HG03045 (cell line): ENCODE measurements at regions not wholly inside any gene's neighbourhood (a gene's known extent, or its start where the extent isn't known, plus 50 kb on each side); places are given as distances from the start of the nearest gene placed in this dataset.

Experiments used
- ATAC-seq: cut with Tn5 transposase; IDR thresholded peaks from one replicate; pipeline ENCODE4 v1.9.1; 2021; ENCODE audit warnings: mild to moderate bottlenecking, moderate library complexity; ENCODE audit not compliant: unreplicated experiment

- ATAC-seq, result no peak
These were observed 54.0 kb upstream of the PRPS1L1 start for GRCh38 chr7:18081617-18082016.

DNA sequence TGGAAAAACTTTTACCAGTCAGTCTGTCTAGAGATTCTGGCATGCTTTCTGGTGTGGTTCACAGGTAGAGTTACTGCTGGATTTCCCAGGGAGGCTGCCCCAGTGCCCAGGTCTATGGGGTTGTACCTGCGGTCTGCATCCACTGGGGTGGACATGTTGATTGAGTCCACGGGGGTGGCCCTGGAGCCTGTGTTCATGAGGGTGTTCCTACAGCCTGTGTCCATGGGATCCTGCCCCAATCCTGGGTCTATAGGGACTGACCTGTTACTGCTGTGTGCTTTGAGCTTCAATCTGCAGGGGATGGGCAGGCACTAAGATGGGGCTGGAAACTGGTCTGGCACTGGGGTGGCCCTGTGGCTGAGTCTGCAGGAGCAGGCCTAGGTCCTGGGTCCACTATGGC is 54.5 kb upstream of the PRPS1L1 start:
- ATAC-seq, result no peak

GRCh38 chr7:18086165-18087025 is 58.7 kb upstream of the PRPS1L1 start:
- ATAC-seq, result no peak

DNA sequence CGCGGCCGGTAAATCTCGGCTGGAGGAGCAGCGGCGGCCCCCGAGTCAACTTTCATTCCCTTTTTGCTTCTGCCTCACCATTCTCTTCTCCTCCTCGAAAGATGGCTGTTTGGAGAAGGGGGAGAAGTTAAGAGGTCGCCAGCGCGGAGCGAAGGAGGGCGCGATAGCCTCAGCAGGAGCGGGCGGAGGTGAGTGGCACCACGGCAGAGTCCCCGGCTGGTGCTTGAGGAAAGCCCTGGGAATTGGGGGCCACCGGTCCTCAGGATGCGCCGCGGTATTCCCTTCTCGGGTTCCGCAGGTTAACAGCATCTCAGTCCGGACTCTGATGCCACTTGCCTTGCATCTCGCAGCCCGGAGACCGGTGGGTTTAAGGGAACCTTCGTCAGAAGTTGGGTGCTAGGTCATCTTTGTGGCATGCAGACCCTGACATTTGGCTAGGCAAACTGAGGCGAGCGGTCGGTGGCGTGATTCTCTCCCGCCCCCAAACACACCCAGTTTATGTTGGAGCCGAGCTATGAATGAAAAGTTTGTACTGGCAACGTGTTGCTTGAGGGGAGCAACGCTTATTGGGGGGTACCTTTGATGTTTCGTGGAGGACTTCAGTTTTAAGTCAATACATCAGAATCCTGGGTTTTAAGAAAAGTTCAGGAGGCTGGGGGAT is 59.5 kb upstream of the PRPS1L1 start:
- ATAC-seq, result no peak

DNA sequence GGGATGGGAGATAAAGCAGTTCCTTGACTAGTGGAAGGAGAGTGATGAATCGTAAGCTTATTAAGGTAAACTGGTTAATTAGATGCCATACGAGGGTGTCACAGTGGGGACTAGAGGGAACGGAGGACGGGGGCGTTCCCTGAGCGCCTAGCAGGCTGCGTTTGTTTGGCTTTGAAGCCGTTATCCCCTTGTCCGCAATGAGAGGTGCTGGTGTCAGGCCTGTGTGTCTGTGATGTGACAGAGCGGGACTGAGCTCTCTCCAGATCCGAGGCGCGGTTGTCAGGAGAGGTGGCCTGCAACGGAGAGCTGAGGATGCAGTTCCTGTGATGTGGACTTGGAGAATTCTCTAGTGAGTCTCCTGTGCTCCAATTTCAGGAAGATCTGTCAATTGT is 60.0 kb upstream of the PRPS1L1 start:
- ATAC-seq, result no peak

GRCh38 chr7:18096087-18096486 is 68.4 kb upstream of the PRPS1L1 start:
- ATAC-seq, result no peak

DNA sequence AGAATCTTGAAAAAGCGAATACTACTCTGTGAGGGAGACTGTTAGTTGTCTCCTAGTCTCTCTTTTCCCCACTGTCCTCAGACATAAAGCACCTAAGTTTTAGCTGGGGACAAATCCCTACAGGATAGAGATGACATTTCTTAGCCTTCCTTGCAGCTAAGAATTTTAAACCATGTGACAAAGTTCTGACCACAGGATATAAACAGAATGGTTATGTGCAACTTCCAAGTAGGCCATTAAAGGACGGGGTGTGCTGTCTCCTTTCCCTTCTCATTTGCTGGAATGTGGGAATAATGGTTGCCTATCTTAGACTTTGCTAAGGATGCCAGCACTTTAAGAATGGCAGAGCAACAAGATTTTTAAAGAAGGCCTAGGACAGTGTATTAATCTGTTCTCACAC is 74.9 kb upstream of the PRPS1L1 start:
- ATAC-seq, result no peak

DNA sequence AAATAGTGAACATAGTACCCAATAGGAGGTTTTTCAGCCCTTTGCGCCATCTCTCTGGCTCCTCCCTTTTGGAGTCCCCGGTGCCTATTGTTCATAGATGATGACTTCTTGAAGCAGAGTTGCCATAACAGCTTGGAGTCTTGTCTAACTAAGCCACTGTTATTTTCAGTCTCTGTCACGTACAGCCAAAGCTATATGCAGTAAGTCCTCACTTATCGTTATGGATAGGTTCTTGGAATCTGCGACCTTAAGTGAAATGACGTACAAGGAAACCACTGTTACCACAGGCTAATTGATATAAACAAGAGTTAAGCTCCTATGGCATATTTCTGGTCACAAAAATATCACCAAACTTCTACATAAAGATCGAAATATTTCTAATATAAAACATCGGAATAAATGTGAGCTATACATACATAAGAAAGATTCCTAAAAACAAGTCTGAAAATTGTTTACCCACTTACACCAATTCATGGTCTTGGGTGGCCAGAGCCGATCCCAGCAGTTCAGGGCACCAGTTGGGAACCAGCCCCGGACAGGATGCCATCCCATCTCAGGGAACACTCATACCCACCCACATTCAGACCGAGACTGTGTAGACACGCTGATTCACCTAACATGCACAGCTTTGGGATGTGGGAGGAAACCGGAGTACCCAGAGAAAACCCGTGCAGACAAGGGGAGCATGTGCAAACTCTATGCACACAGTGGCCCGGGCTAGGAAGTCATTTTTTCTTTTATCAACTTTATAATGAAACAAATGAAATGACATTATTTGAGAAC is 76.0 kb upstream of the PRPS1L1 start:
- no peak for ATAC-seq

GRCh38 chr7:18109762-18110161 is 82.1 kb upstream of the PRPS1L1 start:
- no peak for ATAC-seq

DNA sequence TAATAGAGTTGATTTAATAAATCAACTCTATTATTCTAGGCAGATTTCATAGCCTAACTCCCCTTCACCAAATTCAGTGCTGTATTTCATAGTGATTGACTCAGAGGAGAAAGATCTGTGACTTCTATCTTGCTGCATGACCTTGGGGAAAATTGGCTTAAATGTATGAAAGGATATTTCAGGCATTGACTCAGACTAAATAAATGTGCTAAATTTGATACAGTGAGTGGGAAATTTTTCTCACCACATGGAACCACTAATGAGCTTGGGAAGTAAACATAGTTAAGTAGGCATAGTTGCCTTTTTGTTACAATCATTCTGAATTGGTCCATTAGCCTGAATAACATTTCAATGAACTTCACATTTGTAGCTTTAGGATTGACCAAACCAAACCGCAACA is 89.0 kb upstream of the PRPS1L1 start:
- ATAC-seq, result no peak

DNA sequence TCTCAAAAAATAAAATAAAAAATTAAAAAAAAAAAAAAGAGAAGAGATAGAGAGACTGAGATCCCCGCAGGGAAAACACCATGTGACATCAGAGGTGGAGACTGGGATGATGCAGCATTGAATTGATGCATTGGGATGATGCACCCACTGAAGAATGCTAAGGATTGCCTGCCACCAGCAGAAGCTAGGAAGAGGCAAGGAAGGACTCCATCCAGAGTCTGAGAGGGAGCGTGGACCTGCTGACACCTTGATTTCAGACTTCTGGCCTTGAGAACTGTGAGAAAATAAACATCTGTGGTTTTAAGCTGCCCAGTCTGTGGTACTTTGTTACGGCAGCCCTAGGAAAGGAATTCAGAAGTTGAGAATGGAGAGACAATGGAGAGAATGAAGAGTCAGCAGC is 89.8 kb upstream of the PRPS1L1 start:
- no peak for ATAC-seq

DNA sequence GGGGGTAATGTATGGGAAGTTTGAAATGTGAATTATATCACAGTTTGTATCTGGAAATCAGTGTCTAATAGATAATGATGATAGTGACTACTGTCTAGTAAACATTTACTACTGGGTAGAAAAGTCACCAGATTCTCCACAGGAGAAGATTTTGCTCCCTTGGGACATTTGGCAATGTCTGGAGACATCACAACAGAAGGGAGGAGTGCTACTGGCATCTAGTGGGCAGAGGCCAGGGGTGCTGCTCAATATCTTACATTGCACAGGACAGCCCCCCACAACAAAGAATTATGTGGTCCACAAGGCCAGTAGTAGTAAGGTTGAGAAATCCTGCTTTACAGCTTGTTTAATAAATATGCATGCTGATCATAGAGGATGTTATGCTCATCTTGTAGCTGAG is 92.3 kb upstream of the PRPS1L1 start:
- ATAC-seq, result no peak

DNA sequence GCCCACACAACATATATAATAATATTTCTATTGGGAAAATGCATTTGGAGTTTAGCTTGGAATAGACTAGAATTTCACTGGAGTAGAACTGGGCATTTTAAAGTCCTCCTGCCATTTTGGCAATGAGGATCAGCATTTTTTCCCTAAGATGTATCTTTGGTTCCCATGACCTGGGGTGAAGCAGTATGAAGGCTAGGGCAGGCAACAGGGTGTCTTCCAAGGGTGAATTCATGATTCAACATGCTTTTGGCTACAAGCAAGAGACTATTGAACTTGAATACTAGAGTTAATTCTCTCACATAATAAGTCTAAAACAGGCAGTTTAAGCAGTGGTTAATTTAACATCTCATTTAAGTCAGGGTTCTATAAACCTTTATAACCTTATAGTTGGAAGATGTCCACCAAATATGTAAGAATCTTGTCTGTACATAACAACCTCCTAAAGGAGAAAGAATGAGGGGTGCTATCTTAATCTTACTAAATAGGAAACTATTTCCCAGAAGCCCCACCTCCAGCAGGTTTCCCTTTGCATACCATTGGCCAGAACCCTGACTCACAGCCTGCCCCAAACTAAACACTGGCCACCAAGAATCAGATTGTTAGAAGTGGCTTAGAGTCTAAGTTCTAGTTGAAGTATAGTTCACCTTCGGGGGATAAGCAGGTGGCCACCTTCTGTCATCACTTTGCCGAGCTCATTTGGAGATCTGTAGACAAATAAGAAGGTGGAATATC is 96.0 kb upstream of the PRPS1L1 start:
- ATAC-seq, result no peak

GRCh38 chr7:18125476-18125875 is 97.8 kb upstream of the PRPS1L1 start:
- no peak for ATAC-seq

- ATAC-seq, result no peak
These were observed 98.6 kb upstream of the PRPS1L1 start for GRCh38 chr7:18126281-18126680.

- no peak for ATAC-seq
These were observed 101.2 kb upstream of the PRPS1L1 start for GRCh38 chr7:18128846-18129245.

DNA sequence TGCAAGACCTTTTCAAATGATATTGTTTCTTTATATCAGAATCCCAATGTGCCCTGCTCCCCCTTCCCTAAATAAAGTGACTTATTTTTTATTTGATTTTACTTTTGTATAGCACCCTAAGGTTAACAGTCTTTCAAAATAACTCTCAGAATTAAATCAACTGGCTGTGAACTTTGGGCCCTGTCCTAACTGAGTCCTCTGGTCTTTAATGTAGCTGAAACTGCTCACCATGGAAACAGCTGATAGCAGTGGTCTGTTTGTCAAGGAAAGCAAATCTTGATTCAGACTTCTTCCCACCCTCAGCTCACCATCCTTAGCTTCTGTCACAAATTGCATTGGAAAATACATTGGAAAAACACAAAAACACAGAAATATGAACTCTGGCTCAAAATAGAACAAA is 105.2 kb upstream of the PRPS1L1 start:
- ATAC-seq, result no peak

- no peak for ATAC-seq
These were observed 106.3 kb upstream of the PRPS1L1 start for GRCh38 chr7:18133921-18134320.

DNA sequence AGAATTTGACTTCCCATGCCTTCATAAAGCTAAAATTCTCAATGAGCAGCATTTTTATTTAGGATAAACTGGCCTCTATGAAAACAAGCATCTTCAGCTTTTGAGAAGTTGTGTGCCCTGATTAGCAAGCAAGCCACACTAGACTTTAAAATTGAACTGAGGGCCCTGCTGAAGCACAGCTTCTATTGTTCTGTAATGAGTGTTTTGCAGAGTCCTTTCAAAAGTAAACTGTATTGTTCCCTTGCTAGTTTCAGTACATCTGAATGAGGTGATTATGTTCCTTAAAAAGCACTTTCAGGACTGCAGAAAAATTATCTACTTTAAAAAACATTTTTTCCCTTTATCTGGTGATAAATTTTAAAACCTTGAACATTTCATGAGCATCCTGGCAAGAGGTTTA is 113.3 kb upstream of the PRPS1L1 start:
- no peak for ATAC-seq

GRCh38 chr7:18144166-18144565 is 116.5 kb upstream of the PRPS1L1 start:
- ATAC-seq, result no peak

GRCh38 chr7:18145160-18145559 is 117.5 kb upstream of the PRPS1L1 start:
- no peak for ATAC-seq
